ENCODE measurements at regions not wholly inside any gene's neighbourhood (a gene's known extent, or its start where the extent isn't known, plus 50 kb on each side); places are given as distances from the start of the nearest gene placed in this dataset.
A peak's percentile ranks its signal among the peaks of the same experiment; 100 is the strongest.

- Histone ChIP-seq H3K27ac (ENCODE audit: low read depth, low read length, poor library complexity, severe bottlenecking) (no peak overlapping the region), H3K9me2 (ENCODE audit: insufficient read depth, low read length) (no peaks in the 10 kb centered on the region), H3K9me3 (ENCODE audit: low read length) (peaks cover 6% of the 10 kb centered on the region; the same call in 1 of the 2 replicates), H2AFZ (ENCODE audit: low read length) (no peak overlapping the region), H3K4me1 (ENCODE audit: insufficient read depth, low read length, poor library complexity, severe bottlenecking) (peaks cover 16% of the 10 kb centered on the region), H3K36me3 (ENCODE audit: insufficient read depth, low read length) (no peaks in the 10 kb centered on the region), H3K4me2 (ENCODE audit: low read length) (peak overlapping the region; percentile 48), H4K20me1 (ENCODE audit: insufficient read depth, low read length) (no peaks in the 10 kb centered on the region), H3K79me2 (ENCODE audit: insufficient read depth, low read depth, low read length) (no peaks in the 10 kb centered on the region), H3K4me3 (ENCODE audit: low read depth, low read length, poor library complexity, severe bottlenecking) (no peak overlapping the region)
- BruUV-seq (replicated peaks): no TSS peak
- ChIA-PET CTCF (ENCODE audit: unreplicated experiment) (no interaction called here), POLR2A (no interaction called here)
- intact Hi-C loops (cut with micrococcal nuclease; ENCODE audit: unreplicated experiment): no loop called here
- DNase-seq (ENCODE audit: low spot score): peak; percentile 50
- no peak for TF ChIP-seq CTCF (conservative IDR thresholded peaks at IDR 0.05; ENCODE audit: low read length)
- TF ChIP-seq EZH2phosphoT487 (IDR thresholded peaks at IDR 0.05; ENCODE audit: borderline replicate concordance, low read depth, low read length): no peak
Measured at GRCh38 chr12:125222876-125223275, 157.6 kb downstream of the AACS start.

GRCh38 chr12:125225641-125226040 is 160.4 kb downstream of the AACS start:
- H3K4me1 ChIP-seq (ENCODE audit: insufficient read depth, low read length, poor library complexity, severe bottlenecking): peaks cover 16% of the 10 kb centered on the region
- intact Hi-C loops (cut with micrococcal nuclease; ENCODE audit: unreplicated experiment): no loop called here
- ChIA-PET CTCF (ENCODE audit: unreplicated experiment) (interaction anchor here (0.8 kb wide), 1 partner anchor 15 kb away, joined by 3 read pairs; no protein-coding TSS in a partner anchor), POLR2A (no interaction called here)
- no peak overlapping the region for H3K4me2 ChIP-seq (ENCODE audit: low read length)
- H3K9me2 ChIP-seq (ENCODE audit: insufficient read depth, low read length): no peaks in the 10 kb centered on the region
- no peak for TF ChIP-seq CTCF (conservative IDR thresholded peaks at IDR 0.05; ENCODE audit: low read length)
- no peak for TF ChIP-seq EZH2phosphoT487 (IDR thresholded peaks at IDR 0.05; ENCODE audit: borderline replicate concordance, low read depth, low read length)
- no peak overlapping the region for H2AFZ ChIP-seq (ENCODE audit: low read length)
- H3K4me3 ChIP-seq (ENCODE audit: low read depth, low read length, poor library complexity, severe bottlenecking): no peak overlapping the region
- no peaks in the 10 kb centered on the region for H3K79me2 ChIP-seq (ENCODE audit: insufficient read depth, low read depth, low read length)
- H4K20me1 ChIP-seq (ENCODE audit: insufficient read depth, low read length): no peaks in the 10 kb centered on the region
- H3K27ac ChIP-seq (ENCODE audit: low read depth, low read length, poor library complexity, severe bottlenecking): no peak overlapping the region
- BruUV-seq (replicated peaks): no TSS peak
- no peaks in the 10 kb centered on the region for H3K36me3 ChIP-seq (ENCODE audit: insufficient read depth, low read length)
- H3K9me3 ChIP-seq (ENCODE audit: low read length): peaks cover 6% of the 10 kb centered on the region; the same call in 1 of the 2 replicates
- DNase-seq (ENCODE audit: low spot score): no peak

GRCh38 chr12:125228519-125229260 is 163.5 kb downstream of the AACS start:
- peaks cover 6% of the 10 kb centered on the region; the same call in 1 of the 2 replicates for H3K9me3 ChIP-seq (ENCODE audit: low read length)
- CTCF ChIA-PET (ENCODE audit: unreplicated experiment): no interaction called here
- no peaks in the 10 kb centered on the region for H3K79me2 ChIP-seq (ENCODE audit: insufficient read depth, low read depth, low read length)
- intact Hi-C loops (cut with micrococcal nuclease; ENCODE audit: unreplicated experiment): no loop called here
- peaks cover 3% of the 10 kb centered on the region for H3K4me1 ChIP-seq (ENCODE audit: insufficient read depth, low read length, poor library complexity, severe bottlenecking)
- H2AFZ ChIP-seq (ENCODE audit: low read length): no peak overlapping the region
- H4K20me1 ChIP-seq (ENCODE audit: insufficient read depth, low read length): no peaks in the 10 kb centered on the region
- no peaks in the 10 kb centered on the region for H3K36me3 ChIP-seq (ENCODE audit: insufficient read depth, low read length)
- TF ChIP-seq CTCF (conservative IDR thresholded peaks at IDR 0.05; ENCODE audit: low read length) (no peak), EZH2phosphoT487 (IDR thresholded peaks at IDR 0.05; ENCODE audit: borderline replicate concordance, low read depth, low read length) (no peak)
- no peak overlapping the region for H3K27ac ChIP-seq (ENCODE audit: low read depth, low read length, poor library complexity, severe bottlenecking)
- BruUV-seq (replicated peaks): no TSS peak
- H3K4me2 ChIP-seq (ENCODE audit: low read length): no peak overlapping the region
- no peak overlapping the region for H3K4me3 ChIP-seq (ENCODE audit: low read depth, low read length, poor library complexity, severe bottlenecking)
- DNase-seq (ENCODE audit: low spot score): no peak
- POLR2A ChIA-PET: interaction anchor here (0.5 kb wide), 1 partner anchor 1543 kb away, joined by 4 read pairs; no protein-coding TSS in a partner anchor
- H3K9me2 ChIP-seq (ENCODE audit: insufficient read depth, low read length): no peaks in the 10 kb centered on the region
